Lower lobe of right lung (tissue), 2 donors: ENCODE measurements at regions not wholly inside any gene's neighbourhood (a gene's known extent, or its start where the extent isn't known, plus 50 kb on each side); places are given as distances from the start of the nearest gene placed in this dataset.

Source experiments
- ATAC-seq, 2 donors: fragments of 200-7000 bp; cut with Tn5 transposase; one replicate each; pipeline ENCODE4 v1.9.1; 2020 to 2022; ENCODE audit warnings: mild to moderate bottlenecking in 2 of 2, moderate library complexity in 2 of 2
- DNase-seq: peaks from one replicate; pipeline ENCODE4 v3.0.0-alpha.2; 2020
- H3K27ac ChIP-seq: fragments of 200-600 bp; one replicate; pipeline ENCODE4 v1.8.0; 2022
- H3K27me3 ChIP-seq: fragments of 200-600 bp; one replicate; pipeline ENCODE4 v1.8.0; 2022; ENCODE audit warnings: low read depth
- H3K36me3 ChIP-seq: fragments of 200-600 bp; one replicate; pipeline ENCODE4 v1.8.0; 2022; ENCODE audit warnings: mild to moderate bottlenecking
- H3K4me1 ChIP-seq: fragments of 200-600 bp; one replicate; pipeline ENCODE4 v1.8.0; 2022
- H3K4me3 ChIP-seq: fragments of 200-600 bp; one replicate; pipeline ENCODE4 v1.8.0; 2022; ENCODE audit warnings: mild to moderate bottlenecking
- H3K9me3 ChIP-seq: fragments of 200-600 bp; one replicate; pipeline ENCODE4 v1.8.0; 2022
- CTCF ChIP-seq: fragments of 200-600 bp; IDR thresholded peaks from one replicate; pipeline ENCODE4 v1.8.0; 2022; ENCODE audit warnings: antibody characterized with exemption, mild to moderate bottlenecking
- intact Hi-C: fragments of 100-400 bp; cut with DNase I; formaldehyde crosslinking; loops from one replicate; pipeline ENCODE4 v1.11.0; 2022
- donor health status: DM: no; HTN: yes; CAD: no; lungs with severe emphysema.

- Histone ChIP-seq H3K4me3 (no peak overlapping the region), H3K4me1 (no peaks in the 10 kb centered on the region), H3K36me3 (no peaks in the 10 kb centered on the region), H3K9me3 (no peaks in the 10 kb centered on the region), H3K27me3 (no peaks in the 10 kb centered on the region), H3K27ac (no peak overlapping the region)
- no peak for TF ChIP-seq CTCF
- ATAC-seq (no peak), DNase-seq (no peak)
- intact Hi-C loops: no loop called here
These were observed 215.3 kb downstream of the CALCRL start for GRCh38 chr2:187232749-187233148.

- H3K9me3 ChIP-seq: no peaks in the 10 kb centered on the region
- TF ChIP-seq CTCF: no peak
- no peak for DNase-seq
- H3K27ac ChIP-seq: no peak overlapping the region
- intact Hi-C loops: no loop called here
- ATAC-seq: no peak
- no peaks in the 10 kb centered on the region for H3K4me1 ChIP-seq
- H3K36me3 ChIP-seq: no peaks in the 10 kb centered on the region
- H3K27me3 ChIP-seq: no peaks in the 10 kb centered on the region
- no peak overlapping the region for H3K4me3 ChIP-seq
These were observed 218.0 kb downstream of the CALCRL start for GRCh38 chr2:187230088-187230487.

GRCh38 chr2:187228986-187229385 is 219.1 kb downstream of the CALCRL start:
- H3K27me3 ChIP-seq: no peaks in the 10 kb centered on the region
- H3K9me3 ChIP-seq: no peaks in the 10 kb centered on the region
- no peaks in the 10 kb centered on the region for H3K4me1 ChIP-seq
- no peak overlapping the region for H3K27ac ChIP-seq
- no peak for ATAC-seq
- H3K4me3 ChIP-seq: no peak overlapping the region
- intact Hi-C loops: no loop called here
- no peak for TF ChIP-seq CTCF
- H3K36me3 ChIP-seq: no peaks in the 10 kb centered on the region
- DNase-seq: no peak

GRCh38 chr2:187224989-187225388 is 223.1 kb downstream of the CALCRL start:
- intact Hi-C loops: no loop called here

GRCh38 chr2:187220071-187220470 is 228.0 kb downstream of the CALCRL start:
- DNase-seq: no peak
- Histone ChIP-seq H3K9me3 (no peaks in the 10 kb centered on the region), H3K27ac (no peak overlapping the region), H3K4me3 (no peak overlapping the region), H3K27me3 (no peaks in the 10 kb centered on the region), H3K36me3 (no peaks in the 10 kb centered on the region), H3K4me1 (no peaks in the 10 kb centered on the region)
- TF ChIP-seq CTCF: no peak
- intact Hi-C loops: no loop called here
- no peak for ATAC-seq

More at GRCh38 chr2:187224989-187225388, 223.1 kb downstream of the CALCRL start:
- no peaks in the 10 kb centered on the region for H3K9me3 ChIP-seq
- no peaks in the 10 kb centered on the region for H3K36me3 ChIP-seq
- no peaks in the 10 kb centered on the region for H3K4me1 ChIP-seq
- DNase-seq: no peak
- H3K27ac ChIP-seq: no peak overlapping the region
- no peak for ATAC-seq
- no peak overlapping the region for H3K4me3 ChIP-seq
- TF ChIP-seq CTCF: no peak
- no peaks in the 10 kb centered on the region for H3K27me3 ChIP-seq
